B cell (primary cell): ENCODE measurements at regions not wholly inside any gene's neighbourhood (a gene's known extent, or its start where the extent isn't known, plus 50 kb on each side); places are given as distances from the start of the nearest gene placed in this dataset.

Source experiments
- ATAC-seq: fragments of 200-7000 bp; cut with Tn5 transposase; one replicate; pipeline ENCODE4 v1.10.0; 2021; ENCODE audit warnings: low read depth, mild to moderate bottlenecking, moderate number of reproducible peaks, moderate library complexity
- CTCF ChIA-PET: fragments of 350-600 bp; sonication (Branson Sonifier 250); formaldehyde crosslinking; loops from one replicate; lab custom pipeline; 2021; ENCODE audit warnings: antibody characterized with exemption, inconsistent platforms; lab: Charles Lee
- POLR2A ChIA-PET: fragments of 350-600 bp; sonication (Branson Sonifier 250); formaldehyde crosslinking; loops from one replicate; lab custom pipeline; 2021; ENCODE audit warnings: antibody characterized with exemption; lab: Charles Lee
- DNase-seq: peaks from one replicate; pipeline ENCODE4 v3.0.0; 2013
- H2AFZ ChIP-seq: 2 replicates; pipeline ENCODE4 v1.6.1; 2012; ENCODE audit warnings: mild to moderate bottlenecking, low read depth, low read length; ENCODE audit not compliant: insufficient read depth, poor library complexity, severe bottlenecking
- H3K27ac ChIP-seq, 2 donors: 1 replicate in 1 of 2; 2 replicates in 1 of 2; pipeline ENCODE4 v1.5.1; 2012 to 2013; ENCODE audit warnings: low read length in 2 of 2, mild to moderate bottlenecking in 2 of 2, moderate library complexity in 1 of 2
- H3K27me3 ChIP-seq, 4 experiments: fragments of 200-600 bp in 1 of 4; sonication (generic) in 1 of 4; replicated peaks in 1 of 4; 1 replicate in 2 of 4; 2 replicates in 2 of 4; pipeline versions ENCODE4 v1.6.1 to v1.7.0; 2013 to 2016; ENCODE audit warnings: low read length in 3 of 4, mild to moderate bottlenecking in 2 of 4, mixed read lengths in 1 of 4, moderate library complexity in 1 of 4; ENCODE audit not compliant: insufficient read depth in 4 of 4, control insufficient read depth in 3 of 4; ENCODE audit errors: control extremely low read depth in 1 of 4
- H3K36me3 ChIP-seq, 2 experiments: replicated peaks in 1 of 2; 1 replicate in 1 of 2; 2 replicates in 1 of 2; pipeline versions ENCODE4 v1.6.1 to v1.7.1; 2013; ENCODE audit warnings: low read length in 1 of 2; ENCODE audit not compliant: insufficient read depth in 2 of 2, control insufficient read depth in 1 of 2; ENCODE audit errors: control extremely low read depth in 1 of 2, extremely low read depth in 1 of 2
- H3K4me1 ChIP-seq, 2 donors: fragments of 200-600 bp in 1 of 2; sonication (generic) in 1 of 2; 1 replicate in 1 of 2; 2 replicates in 1 of 2; pipeline versions ENCODE4 v1.5.1 to v1.6.1; 2013 to 2017; ENCODE audit warnings: low read length in 2 of 2; ENCODE audit not compliant: control insufficient read depth in 2 of 2, insufficient read depth in 2 of 2
- H3K4me2 ChIP-seq: replicated peaks from 2 replicates; pipeline ENCODE3; 2012; ENCODE audit warnings: mild to moderate bottlenecking, low read depth, low read length; ENCODE audit not compliant: poor library complexity, severe bottlenecking
- H3K4me3 ChIP-seq, 5 experiments: fragments of 200-600 bp in 1 of 5; sonication (generic) in 1 of 5; 1 replicate in 3 of 5; 2 replicates in 2 of 5; pipeline versions ENCODE4 v1.5.1 to v1.7.0; 2011 to 2016; ENCODE audit warnings: low read length in 4 of 5, mild to moderate bottlenecking in 4 of 5, low read depth in 2 of 5, control low read depth in 1 of 5, moderate library complexity in 1 of 5; ENCODE audit not compliant: insufficient read depth in 1 of 5; ENCODE audit errors: control extremely low read depth in 1 of 5, extremely low read depth in 1 of 5
- H3K79me2 ChIP-seq: fragments of 200-600 bp; sonication (generic); one replicate; pipeline ENCODE4 v1.6.0; 2016; ENCODE audit warnings: low read length; ENCODE audit not compliant: control insufficient read depth, insufficient read depth
- H3K9ac ChIP-seq: fragments of 200-600 bp; sonication (generic); 2 replicates; pipeline ENCODE4 v1.6.1; 2017; ENCODE audit warnings: mild to moderate bottlenecking, low read length, moderate library complexity
- H3K9me3 ChIP-seq, 3 donors: one replicate each; pipeline versions ENCODE4 v1.6.1 to v1.7.1; 2013; ENCODE audit warnings: low read length in 2 of 3; ENCODE audit not compliant: control insufficient read depth in 2 of 3, insufficient read depth in 1 of 3; ENCODE audit errors: control extremely low read depth in 1 of 3
- H4K20me1 ChIP-seq: 2 replicates; pipeline ENCODE4 v1.6.0; 2012; ENCODE audit warnings: mild to moderate bottlenecking, low read length; ENCODE audit not compliant: insufficient read depth, control insufficient read depth, poor library complexity, severe bottlenecking
- H3K27ac Mint-ChIP-seq: one replicate; pipeline ENCODE4 v1.8.0; 2021; ENCODE audit warnings: mixed read lengths
- H3K27me3 Mint-ChIP-seq: one replicate; pipeline ENCODE4 v1.8.0; 2021; ENCODE audit warnings: mixed read lengths
- H3K4me1 Mint-ChIP-seq: one replicate; pipeline ENCODE4 v1.8.0; 2021; ENCODE audit warnings: mixed read lengths
- H3K4me3 Mint-ChIP-seq: one replicate; pipeline ENCODE4 v1.8.0; 2021; ENCODE audit warnings: mixed read lengths
- H3K9me3 Mint-ChIP-seq: one replicate; pipeline ENCODE4 v1.8.0; 2022; ENCODE audit warnings: mixed read lengths; ENCODE audit not compliant: insufficient read depth
- CTCF ChIP-seq: fragments of 200-600 bp; IDR thresholded peaks from one replicate; pipeline ENCODE4 v1.8.0; 2022; ENCODE audit warnings: antibody characterized with exemption, mild to moderate bottlenecking
- EZH2 ChIP-seq: IDR thresholded peaks from 2 replicates; pipeline ENCODE4 v1.6.1; 2012; ENCODE audit warnings: borderline replicate concordance, low read depth, mild to moderate bottlenecking, moderate library complexity, low read length; ENCODE audit not compliant: insufficient read depth, poor library complexity, severe bottlenecking
- intact Hi-C: fragments of 100-400 bp; cut with micrococcal nuclease; formaldehyde crosslinking; loops from one replicate; pipeline ENCODE4 v1.10.0; 2022

GRCh38 chr18:67023059-67023458 lies 419.2 kb upstream of the CDH19 start:
- Histone ChIP-seq H3K27me3 (no peaks in the 10 kb centered on the region), H3K9ac (no peak overlapping the region), H3K79me2 (no peaks in the 10 kb centered on the region), H2AFZ (no peak overlapping the region), H3K4me1 (no peaks in the 10 kb centered on the region), H3K36me3 (no peaks in the 10 kb centered on the region), H3K4me2 (no peak overlapping the region), H4K20me1 (no peaks in the 10 kb centered on the region), H3K27ac (no peak overlapping the region), H3K9me3 (no peaks in the 10 kb centered on the region), H3K4me3 (no peak overlapping the region)
- DNase-seq (no peak), ATAC-seq (no peak)
- intact Hi-C loops: no loop called here
- H3K4me3 Mint-ChIP-seq: no peak overlapping the region
- ChIA-PET CTCF (no interaction called here), POLR2A (no interaction called here)
- no peaks in the 10 kb centered on the region for H3K9me3 Mint-ChIP-seq
- no peak for TF ChIP-seq EZH2
- TF ChIP-seq CTCF: no peak
- H3K27ac Mint-ChIP-seq: no peak overlapping the region
- no peaks in the 10 kb centered on the region for H3K4me1 Mint-ChIP-seq
- no peaks in the 10 kb centered on the region for H3K27me3 Mint-ChIP-seq

- H3K79me2 ChIP-seq: no peaks in the 10 kb centered on the region
- no peak for DNase-seq
- no peak overlapping the region for H2AFZ ChIP-seq
- H3K9ac ChIP-seq: no peak overlapping the region
- ChIA-PET CTCF (interaction anchor here (0.6 kb wide), 1 partner anchor 903 kb away, joined by 3 read pairs; no protein-coding TSS in a partner anchor), POLR2A (no interaction called here)
- TF ChIP-seq EZH2 (no peak), CTCF (no peak)
- H3K36me3 ChIP-seq: no peaks in the 10 kb centered on the region
- no peak overlapping the region for H3K27ac Mint-ChIP-seq
- no peaks in the 10 kb centered on the region for H3K9me3 Mint-ChIP-seq
- no peaks in the 10 kb centered on the region for H3K27me3 ChIP-seq
- no peaks in the 10 kb centered on the region for H3K4me1 Mint-ChIP-seq
- intact Hi-C loops: no loop called here
- no peak overlapping the region for H3K4me3 Mint-ChIP-seq
- no peak for ATAC-seq
- no peak overlapping the region for H3K4me3 ChIP-seq
- no peaks in the 10 kb centered on the region for H3K27me3 Mint-ChIP-seq
- no peaks in the 10 kb centered on the region for H4K20me1 ChIP-seq
- no peaks in the 10 kb centered on the region for H3K9me3 ChIP-seq
- no peaks in the 10 kb centered on the region for H3K4me1 ChIP-seq
- no peak overlapping the region for H3K27ac ChIP-seq
- no peak overlapping the region for H3K4me2 ChIP-seq
These were observed 407.0 kb upstream of the CDH19 start for GRCh38 chr18:67010919-67011318.
